Lower leg skin (tissue), 4 donors: ENCODE measurements at regions not wholly inside any gene's neighbourhood (a gene's known extent, or its start where the extent isn't known, plus 50 kb on each side); places are given as distances from the start of the nearest gene placed in this dataset.

Experiments used
- DNase-seq, 2 donors: peaks; one replicate each; pipeline ENCODE4 v3.0.0-alpha.2; 2019; ENCODE audit warnings: low spot score in 2 of 2
- H3K4me3 ChIP-seq: fragments of 200-600 bp; sonication (generic); 2 replicates; pipeline ENCODE4 v1.5.1; 2017; ENCODE audit warnings: mild to moderate bottlenecking, low read depth; ENCODE audit not compliant: poor library complexity, severe bottlenecking
- CTCF ChIP-seq, 3 donors: fragments of 450-650 bp; IDR thresholded peaks; one replicate each; pipeline ENCODE4 v1.5.1; 2016; ENCODE audit warnings: antibody characterized with exemption in 3 of 3, mild to moderate bottlenecking in 3 of 3, moderate library complexity in 2 of 3
- POLR2A ChIP-seq, 2 donors: fragments of 450-650 bp; IDR thresholded peaks; one replicate each; pipeline ENCODE4 v1.6.1; 2016 to 2017; ENCODE audit warnings: antibody characterized with exemption in 2 of 2, mild to moderate bottlenecking in 1 of 2, moderate library complexity in 1 of 2
- WGBS, 2 donors: methylation state at CpG; one replicate each; pipeline ENCODE4 v1.1.5; 2018; 5-methylcytosine and 5-hydroxymethylcytosine counted together
- intact Hi-C: fragments of 100-400 bp; cut with DNase I; formaldehyde crosslinking; loops from one replicate; pipeline ENCODE4 v1.15.0; 2023; ENCODE audit warnings: low total_unique reads

GRCh38 chr12:41904041-41904440 lies 240.6 kb downstream of the GXYLT1 start:
- no peak for TF ChIP-seq POLR2A (IDR thresholded peaks at IDR 0.05)
- no peak for TF ChIP-seq CTCF (IDR thresholded peaks at IDR 0.05)
- 71 to 85% methylated on average over 4 of the region's 4 CpGs for WGBS, 2 donors
- no peak for DNase-seq
- H3K4me3 ChIP-seq: no peak overlapping the region
- intact Hi-C loops: no loop called here

GRCh38 chr12:41903014-41903708 lies 241.5 kb downstream of the GXYLT1 start:
- DNase-seq: no peak
- H3K4me3 ChIP-seq: no peak overlapping the region
- 92 to 93% methylated on average over 6 of the region's 6 CpGs for WGBS, 2 donors
- TF ChIP-seq POLR2A (IDR thresholded peaks at IDR 0.05) (no peak), CTCF (IDR thresholded peaks at IDR 0.05) (no peak)
- intact Hi-C loops: no loop called here

- intact Hi-C loops: no loop called here
- no peak for DNase-seq
- WGBS, 2 donors: 91 to 93% methylated on average over 1 of the region's 1 CpG
- H3K4me3 ChIP-seq: no peak overlapping the region
- no peak for TF ChIP-seq POLR2A (IDR thresholded peaks at IDR 0.05)
- TF ChIP-seq CTCF (IDR thresholded peaks at IDR 0.05): no peak
Observed at GRCh38 chr12:41899577-41899976, 245.1 kb downstream of the GXYLT1 start.

DNA sequence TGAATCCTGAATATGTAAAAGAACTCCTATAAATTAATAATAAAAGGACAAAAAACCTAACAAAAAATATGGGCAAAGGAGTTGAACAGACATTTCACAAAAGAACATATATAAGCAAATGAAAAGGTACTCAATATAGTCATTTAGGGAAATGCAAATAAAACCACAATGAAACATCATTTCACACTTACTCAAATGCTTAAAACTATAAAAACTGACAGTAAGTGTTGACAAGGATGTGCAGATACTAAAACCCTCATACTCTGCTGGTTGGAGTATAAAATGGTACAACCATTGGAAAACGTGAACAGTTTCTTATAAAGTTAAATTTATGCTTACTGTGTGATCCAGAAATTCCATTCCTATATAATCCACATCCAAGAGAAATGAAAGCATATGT lies 247.1 kb downstream of the GXYLT1 start:
- WGBS, 2 donors: 66 to 84% methylated on average over 1 of the region's 1 CpG
- intact Hi-C loops: no loop called here

GRCh38 chr12:41893491-41893890 lies 251.2 kb downstream of the GXYLT1 start:
- intact Hi-C loops: no loop called here
- 95 to 97% methylated on average over 3 of the region's 3 CpGs for WGBS, 2 donors
- TF ChIP-seq POLR2A (IDR thresholded peaks at IDR 0.05): no peak
- TF ChIP-seq CTCF (IDR thresholded peaks at IDR 0.05): no peak
- no peak for DNase-seq
- H3K4me3 ChIP-seq: no peak overlapping the region

More for the DNA sequence above, 247.1 kb downstream of the GXYLT1 start:
- TF ChIP-seq CTCF (IDR thresholded peaks at IDR 0.05) (no peak), POLR2A (IDR thresholded peaks at IDR 0.05) (no peak)
- DNase-seq: no peak
- no peak overlapping the region for H3K4me3 ChIP-seq

- 90% methylated on average over 3 of the region's 3 CpGs for WGBS, 2 donors
- no peak for DNase-seq
Observed at GRCh38 chr12:41892302-41892701, 252.4 kb downstream of the GXYLT1 start.

More at GRCh38 chr12:41892302-41892701, 252.4 kb downstream of the GXYLT1 start:
- intact Hi-C loops: no loop called here
- H3K4me3 ChIP-seq: no peak overlapping the region
- no peak for TF ChIP-seq POLR2A (IDR thresholded peaks at IDR 0.05)
- no peak for TF ChIP-seq CTCF (IDR thresholded peaks at IDR 0.05)
